NCI-H146 (cell line): ENCODE measurements at regions not wholly inside any gene's neighbourhood (a gene's known extent, or its start where the extent isn't known, plus 50 kb on each side); places are given as distances from the start of the nearest gene placed in this dataset.
"Not testable (repeated sequence)": the region's sequence is repeated elsewhere in the genome, so short reads cannot be mapped to it uniquely, and the experiment has no call there.

ENCODE experiments used
- DNase-seq: peaks from one replicate; lab custom pipeline; 2025; lab: John Stamatoyannopoulos, UW

DNA sequence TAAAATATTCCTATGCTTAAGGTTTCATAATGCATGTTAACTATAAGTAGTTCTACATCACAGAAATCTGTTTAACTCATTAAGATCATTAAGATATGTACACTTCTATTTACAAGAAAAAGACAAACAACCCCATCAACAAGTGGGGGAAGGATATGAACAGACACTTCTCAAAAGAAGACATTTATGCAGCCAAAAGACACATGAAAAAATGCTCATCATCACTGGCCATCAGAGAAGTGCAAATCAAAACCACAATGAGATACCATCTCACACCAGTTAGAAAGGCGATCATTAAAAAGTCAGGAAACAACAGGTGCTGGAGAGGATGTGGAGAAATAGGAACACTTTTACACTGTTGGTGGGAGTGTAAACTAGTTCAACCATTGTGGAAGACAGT lies 1084.3 kb downstream of the GATA3 start:
- DNase-seq, result not testable (repeated sequence)

DNA sequence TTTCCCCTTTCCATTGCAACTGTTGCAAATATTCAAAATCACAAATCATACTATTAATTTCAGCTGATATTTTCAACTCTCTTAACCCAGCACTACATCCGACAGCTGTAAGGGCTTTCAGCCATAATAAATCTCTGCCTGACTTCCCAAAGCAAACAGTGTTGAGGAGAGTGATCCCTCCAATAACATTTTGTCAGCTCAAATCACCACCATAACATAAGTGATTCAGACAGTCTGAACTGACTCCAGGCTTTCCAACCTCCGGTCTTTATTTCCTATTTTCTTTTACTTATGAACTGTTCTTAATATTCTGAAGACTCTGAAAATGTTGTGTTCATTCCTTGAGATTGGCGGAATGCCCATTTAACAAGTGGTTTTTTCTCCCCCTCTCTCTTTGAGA lies 1085.9 kb downstream of the GATA3 start:
- DNase-seq, result no peak

DNA sequence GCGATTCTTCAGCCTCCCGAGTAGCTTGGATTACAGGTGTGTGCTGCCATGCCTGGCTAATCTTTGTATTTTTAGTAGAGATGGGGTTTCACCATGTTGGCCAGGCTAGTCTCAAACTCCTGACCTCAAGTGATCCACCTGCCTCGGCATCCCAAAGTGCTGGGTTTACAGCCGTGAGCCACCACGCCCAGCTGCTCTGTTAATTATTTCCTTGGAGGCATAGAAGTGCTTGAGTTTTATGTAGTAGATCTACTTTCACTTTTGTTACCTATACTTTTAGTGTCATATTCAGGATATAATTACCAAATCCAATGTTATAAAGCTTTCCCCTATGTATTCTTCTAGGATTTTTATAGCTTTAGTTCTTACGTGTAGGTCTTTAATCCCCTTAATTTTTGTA lies 1093.0 kb downstream of the GATA3 start:
- DNase-seq, result no peak

DNA sequence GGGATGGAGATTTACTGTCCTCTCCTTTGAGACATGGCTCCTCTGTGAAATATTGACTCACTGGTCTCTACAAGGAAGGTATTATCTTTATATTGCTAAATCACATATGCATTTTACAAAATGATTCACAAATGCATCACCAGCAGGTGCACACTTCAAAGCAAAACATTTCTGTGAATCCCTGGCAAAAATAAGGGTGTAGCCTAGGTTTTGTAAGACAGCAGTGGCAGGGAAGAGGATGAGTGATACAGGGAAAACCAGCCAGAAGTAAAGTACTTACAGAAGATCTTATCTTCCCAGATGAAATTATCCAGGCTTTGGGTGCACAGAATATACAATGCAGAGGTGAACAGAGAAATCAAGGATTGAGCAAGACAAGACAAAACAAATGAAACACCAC lies 1094.6 kb downstream of the GATA3 start:
- no peak for DNase-seq

DNA sequence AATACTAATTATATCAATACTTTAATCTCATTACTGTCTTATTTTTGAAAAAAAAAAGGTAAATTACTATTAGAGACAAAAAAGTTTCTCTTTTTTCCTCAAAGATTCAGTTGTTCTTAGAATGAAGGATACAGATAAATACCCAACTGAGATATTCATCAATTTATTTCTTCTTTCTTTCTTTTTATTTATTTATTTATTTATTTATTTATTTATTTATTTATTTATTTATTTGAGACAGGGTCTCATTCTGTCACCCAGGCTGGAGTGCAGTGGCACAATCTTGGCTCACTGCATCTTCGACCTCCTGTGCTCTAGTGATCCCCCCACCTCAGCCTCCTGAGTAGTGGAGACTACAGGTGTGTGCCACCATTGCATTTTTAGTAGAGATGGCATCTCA lies 1098.6 kb downstream of the GATA3 start:
- not testable (repeated sequence) for DNase-seq

DNA sequence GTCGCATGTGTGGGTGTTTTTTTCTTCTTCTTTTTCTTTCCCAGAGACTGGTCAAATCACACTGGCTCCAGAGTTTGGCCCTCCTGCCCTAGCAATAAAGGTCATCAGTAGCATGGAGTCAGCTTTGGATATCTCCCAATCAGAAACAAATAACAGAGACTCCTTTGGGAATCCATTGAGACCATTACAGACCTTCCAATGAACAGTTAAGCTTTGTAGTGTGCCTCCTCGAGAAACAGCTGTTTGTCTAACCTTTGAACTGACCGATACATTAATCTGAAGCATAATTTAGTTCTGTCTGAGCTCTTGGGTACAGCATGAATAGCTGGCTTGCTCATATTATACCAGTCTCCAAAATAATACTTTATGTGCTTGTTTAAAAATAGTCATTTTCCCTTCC lies 1103.2 kb downstream of the GATA3 start:
- no peak for DNase-seq

DNA sequence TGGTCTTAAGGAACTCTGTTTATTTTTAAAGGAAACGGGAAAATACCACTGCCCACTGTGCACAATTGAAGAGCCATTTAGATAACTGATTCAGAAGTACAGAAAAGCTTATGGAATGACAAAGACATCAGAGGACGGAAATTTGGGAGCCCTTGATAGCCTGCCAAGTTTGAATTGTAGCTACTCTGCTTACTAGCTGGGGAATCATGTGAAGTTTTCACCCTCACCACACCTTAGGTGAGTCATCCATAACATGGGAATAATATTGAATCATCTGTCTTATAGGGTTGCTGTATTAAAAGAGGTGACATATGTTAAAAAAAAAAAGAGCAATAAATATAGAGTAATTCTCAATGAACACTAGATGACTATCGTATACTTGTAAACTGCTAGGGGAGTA lies 1104.2 kb downstream of the GATA3 start:
- no peak for DNase-seq

DNA sequence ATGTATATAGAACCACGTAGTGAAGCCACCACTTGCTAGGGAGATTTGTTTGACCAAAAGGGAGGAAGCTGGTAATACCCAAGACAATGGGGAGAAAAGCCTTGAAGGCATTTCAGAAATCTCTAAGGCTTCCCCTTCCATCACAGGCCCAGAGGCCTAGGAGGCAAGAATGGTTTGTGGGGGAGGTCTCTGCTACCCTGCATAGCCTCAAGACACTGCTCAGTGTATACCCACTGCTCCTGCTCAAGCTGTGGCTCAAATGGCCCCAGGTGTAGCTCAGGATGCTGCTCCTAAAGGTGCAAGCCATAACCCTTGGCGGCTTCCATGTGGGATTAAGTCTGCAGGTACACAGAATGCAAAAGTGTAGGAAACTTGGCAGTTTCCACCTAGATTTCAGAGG lies 1105.8 kb downstream of the GATA3 start:
- DNase-seq, result no peak

DNA sequence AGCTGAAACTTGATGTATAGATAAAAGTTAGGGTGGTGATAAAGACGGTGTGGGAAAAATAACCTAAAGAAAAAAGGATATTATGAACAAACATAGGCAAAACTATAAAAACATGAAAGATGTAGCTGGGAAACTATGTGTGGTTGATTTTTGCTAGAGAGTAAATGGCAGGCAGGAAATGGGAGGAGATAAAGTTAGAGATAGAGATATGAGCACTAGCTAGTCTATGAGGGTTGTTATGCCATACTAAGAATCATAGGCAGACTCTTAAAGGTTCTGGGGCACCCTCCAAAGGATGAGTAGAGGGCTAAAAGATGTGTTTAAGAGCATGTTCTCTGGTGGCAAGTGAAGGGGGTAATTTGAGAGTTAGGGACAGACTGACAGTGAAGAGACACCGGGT lies 1109.2 kb downstream of the GATA3 start:
- no peak for DNase-seq

DNA sequence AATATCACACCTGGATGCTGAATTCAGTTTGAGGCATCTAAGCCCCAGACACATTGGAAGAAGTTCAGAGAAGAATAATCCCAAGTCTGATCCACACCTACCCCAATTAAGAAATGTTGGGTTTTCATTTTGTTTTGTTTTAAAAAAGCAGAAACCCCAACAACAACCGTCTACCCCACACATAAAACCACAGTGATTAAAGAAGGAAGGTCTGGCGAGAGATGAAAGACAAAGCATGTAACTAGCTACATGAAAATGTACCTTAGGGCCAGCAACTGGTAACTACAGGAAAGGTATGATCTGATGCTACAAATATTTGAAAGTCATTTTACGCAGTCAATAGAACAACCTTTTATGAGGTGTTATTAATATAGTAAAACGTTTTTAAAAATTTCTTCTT lies 1112.3 kb downstream of the GATA3 start:
- DNase-seq, result no peak

DNA sequence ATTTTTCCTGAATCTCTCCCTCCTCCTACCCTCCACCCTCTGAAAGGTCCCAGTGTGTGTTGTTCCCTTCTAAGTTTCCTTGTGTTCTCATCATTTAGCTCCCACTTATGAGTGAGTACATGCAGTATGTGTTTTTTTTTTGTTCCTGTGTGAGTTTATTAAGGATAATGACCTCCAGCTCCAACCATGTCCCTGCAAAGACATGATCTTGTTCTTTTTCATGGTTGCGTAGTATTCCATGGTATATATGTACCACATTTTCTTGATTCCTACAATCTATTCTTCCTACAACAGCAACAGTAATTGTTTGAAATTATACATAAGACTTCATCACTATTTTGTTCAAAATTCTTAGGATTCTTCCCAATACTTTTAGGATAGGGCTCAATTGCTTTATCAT lies 1117.8 kb downstream of the GATA3 start:
- no peak for DNase-seq

DNA sequence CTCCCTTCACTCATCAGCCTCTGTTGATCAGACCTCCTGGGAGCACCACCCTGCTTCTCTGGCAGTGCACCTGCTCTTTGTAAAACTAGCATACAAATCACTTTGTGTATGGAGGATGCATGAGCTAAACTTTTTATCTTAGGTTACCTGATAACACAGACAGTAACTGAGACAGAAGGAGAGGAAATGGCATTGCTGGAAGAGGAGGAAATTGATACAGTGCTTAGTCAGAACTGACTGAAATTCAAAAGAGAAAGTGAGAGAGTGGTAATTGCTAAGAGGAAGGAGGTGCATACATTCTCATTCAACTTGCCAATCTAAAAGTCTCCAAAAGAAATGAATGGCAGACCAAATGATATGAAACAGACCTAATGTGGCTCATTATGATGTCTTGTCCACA lies 1120.7 kb downstream of the GATA3 start:
- DNase-seq, result no peak

DNA sequence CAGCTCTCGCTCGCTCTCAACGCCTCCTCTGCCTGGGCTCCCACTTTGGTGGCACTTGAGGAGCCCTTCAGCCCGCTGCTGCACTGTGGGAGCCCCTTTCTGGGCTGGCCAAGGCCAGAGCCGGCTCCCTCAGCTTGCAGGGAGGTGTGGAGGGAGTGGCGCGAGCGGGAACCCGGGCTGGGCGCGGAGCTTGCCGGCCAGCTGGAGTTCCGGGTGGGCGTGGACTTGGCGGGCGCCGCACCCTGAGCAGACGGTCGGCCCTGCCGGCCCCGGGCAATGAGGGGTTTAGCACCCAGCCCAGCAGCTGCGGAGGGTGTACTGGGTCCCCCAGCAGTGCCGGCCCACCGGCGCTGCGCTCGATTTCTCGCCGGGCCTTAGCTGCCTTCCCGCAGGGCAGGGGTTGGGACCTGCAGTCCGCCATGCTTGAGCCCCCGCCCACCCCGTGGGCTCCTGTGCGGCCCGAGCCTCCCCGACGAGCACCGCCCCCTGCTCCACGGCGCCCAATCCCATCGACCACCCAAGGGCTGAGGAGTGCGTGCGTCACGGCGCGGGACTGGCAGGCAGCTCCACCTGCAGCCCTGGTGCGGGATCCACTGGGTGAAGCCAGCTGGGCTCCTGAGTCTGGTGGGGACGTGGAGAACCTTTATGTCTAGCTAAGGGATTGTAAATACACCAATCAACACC lies 1128.9 kb downstream of the GATA3 start:
- not testable (repeated sequence) for DNase-seq

DNA sequence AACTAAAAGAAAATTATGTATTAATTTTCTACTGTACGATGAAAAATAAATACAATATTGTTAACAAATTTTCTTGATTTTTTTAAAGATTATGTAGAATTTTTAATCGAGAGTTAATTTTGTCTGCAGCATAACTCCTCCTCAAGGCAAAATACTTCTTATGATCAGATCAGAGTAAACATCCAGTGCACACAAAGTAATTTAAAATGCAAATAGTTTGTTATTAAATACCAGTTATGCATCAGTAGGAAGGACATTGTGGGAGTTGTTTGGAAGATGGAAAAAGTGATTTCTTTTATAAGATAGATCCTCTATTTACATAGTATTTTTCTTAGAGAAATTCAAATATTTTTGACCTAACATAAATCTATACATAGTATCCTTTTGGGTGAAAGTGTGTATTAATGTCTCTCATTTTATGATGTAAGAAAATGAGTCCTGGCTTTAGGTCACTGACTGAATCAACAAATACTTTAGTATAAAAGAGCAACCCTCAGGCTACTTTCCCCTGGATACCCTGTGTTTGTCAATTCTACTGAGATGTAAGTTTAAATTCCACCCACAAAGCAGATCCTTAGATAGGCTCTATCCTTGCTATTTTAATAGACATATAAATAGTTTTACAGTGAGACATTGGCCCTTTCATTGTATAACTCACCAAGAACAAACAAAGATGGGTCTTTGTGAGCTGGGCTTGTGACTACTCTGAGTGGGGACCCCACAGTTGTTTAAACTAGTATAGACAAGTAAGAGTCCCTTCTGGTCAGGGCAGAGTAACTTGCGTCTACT lies 1133.7 kb downstream of the GATA3 start:
- DNase-seq, result no peak

DNA sequence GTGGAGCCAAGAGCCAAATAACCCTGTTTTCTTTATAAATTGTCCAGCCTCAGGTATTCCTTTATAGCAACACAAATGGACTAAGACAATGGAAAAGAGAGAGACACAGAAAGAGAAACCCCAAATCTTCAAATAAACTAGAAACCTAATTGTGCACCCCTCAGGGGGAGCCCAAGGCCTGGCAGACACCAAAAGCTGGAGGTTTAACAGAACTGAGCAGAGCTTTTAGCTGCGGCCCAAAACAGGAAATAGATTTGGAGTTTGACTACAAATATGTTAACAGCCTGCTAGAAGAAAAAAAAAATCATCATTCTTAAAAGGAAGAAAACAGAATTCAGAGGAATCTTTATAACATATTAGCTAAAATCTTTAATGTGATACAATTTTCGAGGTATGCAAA lies 1135.0 kb downstream of the GATA3 start:
- no peak for DNase-seq

DNA sequence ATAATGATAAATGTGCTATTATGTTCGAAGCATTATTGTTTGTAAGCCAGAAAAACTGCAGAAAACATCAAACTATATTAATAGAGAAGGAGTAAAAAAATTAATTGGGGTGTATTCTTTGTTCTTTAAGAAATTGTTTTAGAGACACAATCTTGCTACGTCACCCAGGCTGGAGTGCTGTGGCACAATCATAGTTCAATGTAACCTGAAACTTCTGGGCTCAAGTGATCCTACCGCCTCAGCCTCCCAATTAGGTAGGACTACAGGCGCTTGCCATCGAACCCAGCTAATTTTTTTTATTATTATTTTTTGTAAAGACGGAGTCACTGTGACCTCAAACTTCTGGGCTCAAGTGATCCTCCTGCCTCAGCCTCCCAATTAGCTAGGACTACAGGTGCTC lies 1138.6 kb downstream of the GATA3 start:
- no peak for DNase-seq

DNA sequence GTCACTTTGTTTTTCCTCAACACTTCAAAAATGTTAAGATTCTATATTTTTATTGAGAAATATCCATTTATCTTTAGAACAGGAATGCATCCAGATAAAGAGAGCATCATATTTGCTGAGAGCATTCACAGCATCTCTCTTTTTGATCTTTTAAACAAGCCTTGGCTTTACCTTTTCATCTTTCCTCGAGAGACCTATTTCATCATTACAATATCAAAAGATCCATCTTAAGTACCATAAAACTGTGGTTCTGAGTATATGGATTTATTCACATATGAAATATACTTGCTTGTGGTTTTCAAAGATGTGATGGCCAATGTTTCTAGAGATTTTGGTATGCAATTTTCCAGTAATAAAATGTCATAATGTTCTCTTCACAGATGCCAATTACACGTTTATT lies 1140.9 kb downstream of the GATA3 start:
- DNase-seq, result no peak

DNA sequence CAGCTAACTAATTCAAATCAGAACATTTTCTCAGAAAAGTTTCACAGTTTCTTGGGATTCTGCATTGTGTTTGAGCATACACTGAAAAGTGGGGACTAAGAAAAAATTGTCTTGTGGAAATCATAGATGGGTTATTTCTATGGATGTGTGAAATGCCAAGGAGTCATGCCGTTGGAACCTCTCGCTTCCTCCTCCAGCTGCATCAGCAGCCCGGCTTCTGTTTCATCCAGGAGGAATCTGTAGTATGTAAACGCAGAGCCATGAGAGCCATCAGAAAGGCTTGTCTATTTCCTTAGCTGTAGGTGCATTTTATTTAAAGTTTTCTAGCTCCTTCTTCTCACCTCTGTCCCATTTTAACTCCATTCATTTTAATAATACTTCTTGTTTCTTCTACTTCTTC lies 1144.1 kb downstream of the GATA3 start:
- DNase-seq, result no peak

DNA sequence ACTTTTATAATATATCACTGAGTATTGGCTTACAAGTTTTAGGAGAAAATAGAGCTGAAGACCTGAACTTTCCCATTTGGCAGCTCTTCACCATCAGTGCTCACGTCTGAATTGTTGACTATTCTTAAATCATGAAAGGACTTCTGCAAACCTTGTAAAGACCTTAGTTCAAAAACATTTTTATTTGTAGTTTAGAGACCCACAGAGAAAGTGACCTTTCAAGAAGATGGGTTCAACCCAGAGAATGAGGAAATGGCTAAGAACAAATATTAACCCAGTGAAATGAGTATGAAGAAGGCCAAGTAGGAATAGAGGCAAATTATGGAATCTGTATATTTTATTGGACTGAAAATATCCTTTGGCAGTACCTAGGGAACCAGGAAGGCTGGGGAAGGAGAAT lies 1151.1 kb downstream of the GATA3 start:
- no peak for DNase-seq

DNA sequence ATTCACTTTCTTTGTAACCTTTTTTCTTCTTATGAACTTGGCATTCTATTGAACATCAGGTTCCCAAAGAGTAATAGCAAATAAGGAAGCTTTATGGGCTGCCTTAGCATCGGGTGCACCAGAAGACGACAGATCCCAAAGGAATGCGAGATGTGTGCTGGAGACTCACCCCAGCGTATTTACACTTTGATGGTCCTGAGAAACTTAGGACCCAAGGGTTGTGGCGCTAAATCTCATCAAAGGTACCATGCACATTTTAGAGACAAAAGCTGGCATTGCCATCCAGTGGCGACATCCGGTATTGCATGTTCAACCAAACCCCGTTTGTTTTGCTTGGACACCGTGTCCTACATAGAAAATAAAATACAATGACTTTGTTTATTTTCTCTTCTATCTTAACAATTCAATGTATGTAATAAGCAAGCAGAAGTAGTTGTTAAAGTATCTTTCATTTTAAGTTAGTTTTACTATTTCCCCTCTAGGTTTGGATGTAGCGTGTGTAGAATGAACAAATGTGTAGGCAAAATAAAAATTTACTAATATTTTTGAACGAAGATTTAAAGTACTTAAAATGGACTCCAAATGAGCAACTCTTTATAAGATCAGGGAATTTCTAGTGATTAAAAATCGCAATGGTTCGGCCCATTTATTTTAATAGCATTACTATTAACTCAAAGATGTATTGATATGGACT lies 1154.8 kb downstream of the GATA3 start:
- DNase-seq, result peak; percentile 66

DNA sequence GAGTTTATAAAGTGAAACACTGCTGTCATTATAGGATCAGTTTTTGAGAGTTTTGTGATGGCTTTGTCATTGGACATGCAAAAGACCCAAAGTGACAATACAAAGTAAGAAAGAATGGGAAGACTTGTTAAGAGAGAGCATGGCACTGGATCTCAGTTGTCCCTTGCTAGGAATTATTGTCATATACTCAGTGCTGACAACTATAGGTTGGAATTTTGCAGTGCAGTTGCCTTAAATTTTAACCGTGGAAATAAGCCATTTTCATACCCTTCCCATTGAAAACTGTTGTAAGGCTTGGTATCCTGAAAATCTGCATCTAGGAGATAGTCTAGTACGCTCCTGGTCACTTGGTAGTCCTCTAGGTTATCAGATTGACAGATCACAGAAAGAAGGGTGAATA lies 1156.7 kb downstream of the GATA3 start:
- DNase-seq, result no peak

DNA sequence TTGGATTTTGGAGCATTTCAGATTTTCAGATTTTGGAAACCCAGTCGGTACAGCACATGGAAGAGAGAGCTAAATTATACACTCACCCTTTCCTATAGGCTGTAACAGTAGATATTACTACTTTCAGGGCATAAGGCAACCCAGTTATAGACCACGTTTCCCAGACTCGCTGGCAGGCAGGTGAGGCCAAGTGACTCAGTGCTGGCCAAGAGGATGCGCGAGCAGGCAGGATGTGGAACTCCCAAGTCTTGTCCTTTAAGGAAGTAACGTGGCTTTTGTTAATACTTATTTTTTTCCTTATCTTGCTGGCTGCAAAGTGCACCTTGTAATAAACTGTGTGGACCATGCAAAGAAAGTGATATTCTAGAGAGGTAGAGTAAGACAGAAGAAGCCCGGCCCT lies 1160.1 kb downstream of the GATA3 start:
- DNase-seq, result no peak

DNA sequence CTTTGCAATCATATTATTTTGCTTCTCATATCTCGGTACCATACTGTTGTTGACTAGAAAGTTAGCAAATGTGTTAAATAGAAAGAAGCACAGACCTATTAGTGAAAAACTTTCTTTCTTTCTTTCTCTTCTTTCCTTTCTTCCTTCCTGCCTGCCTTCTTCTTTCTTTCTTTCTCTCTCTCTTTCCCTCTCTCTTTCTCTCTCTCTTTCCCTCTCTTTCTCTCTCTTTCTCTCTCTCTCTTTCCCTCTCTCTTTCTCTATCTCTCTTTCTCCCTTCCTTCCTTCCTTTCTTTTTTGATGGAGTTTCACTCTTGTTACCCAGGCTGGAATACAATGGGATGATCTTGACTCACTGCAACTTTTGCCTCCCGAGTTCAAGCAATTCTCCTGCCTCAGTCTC lies 1160.6 kb downstream of the GATA3 start:
- no peak for DNase-seq
